Panc1 (cell line): ENCODE measurements at regions not wholly inside any gene's neighbourhood (a gene's known extent, or its start where the extent isn't known, plus 50 kb on each side); places are given as distances from the start of the nearest gene placed in this dataset.

ENCODE experiments used
- ATAC-seq: fragments of 200-7000 bp; cut with Tn5 transposase; 2 replicates; pipeline ENCODE4 v1.9.1; 2020; ENCODE audit warnings: mild to moderate bottlenecking, moderate library complexity
- BruUV-seq: library from RNA; stranded (reverse); fragments of 400-500 nt; replicated peaks from 2 replicates; lab custom pipeline; 2021; lab: Mats Ljungman, UMichigan
- CTCF ChIA-PET: fragments of 300-600 bp; sonication (Branson Sonifier 250); formaldehyde crosslinking; loops from one replicate; lab custom pipeline; 2022; ENCODE audit warnings: antibody characterized with exemption; lab: Charles Lee
- POLR2A ChIA-PET: fragments of 300-600 bp; sonication (Branson Sonifier 250); formaldehyde crosslinking; loops from one replicate; lab custom pipeline; 2022; ENCODE audit warnings: antibody characterized with exemption; lab: Charles Lee
- DNase-seq: peaks from one replicate; pipeline ENCODE4 v3.0.0-alpha.2; 2010; ENCODE audit warnings: low read depth, low spot score
- H3K27ac ChIP-seq: 2 replicates; pipeline ENCODE4 v1.5.1; 2011; ENCODE audit warnings: mild to moderate bottlenecking, low read length, inconsistent platforms
- H3K27me3 ChIP-seq: fragments of 200-500 bp; sonication (Bioruptor generic); 2 replicates; pipeline ENCODE4 v1.6.0; 2014; ENCODE audit warnings: low read length, inconsistent platforms; ENCODE audit not compliant: control insufficient read depth, insufficient read depth
- H3K36me3 ChIP-seq: fragments of 200-500 bp; sonication (Bioruptor generic); 2 replicates; pipeline ENCODE4 v1.5.1; 2014; ENCODE audit warnings: inconsistent platforms, mild to moderate bottlenecking, low read length, moderate library complexity; ENCODE audit not compliant: control insufficient read depth, insufficient read depth
- H3K4me1 ChIP-seq: 2 replicates; pipeline ENCODE4 v1.5.1; 2011; ENCODE audit warnings: inconsistent platforms, mild to moderate bottlenecking, low read length, moderate library complexity; ENCODE audit not compliant: control insufficient read depth, insufficient read depth
- H3K4me3 ChIP-seq, 2 experiments: 2 replicates each; pipeline ENCODE4 v1.5.1; 2011 to 2012; ENCODE audit warnings: low read depth in 2 of 2, low read length in 2 of 2, mild to moderate bottlenecking in 2 of 2, inconsistent platforms in 1 of 2, moderate library complexity in 1 of 2
- H3K9me3 ChIP-seq: fragments of 200-500 bp; sonication (Bioruptor generic); 2 replicates; pipeline ENCODE4 v1.5.1; 2014; ENCODE audit warnings: low read depth, mild to moderate bottlenecking, inconsistent platforms, low read length, moderate library complexity; ENCODE audit not compliant: control insufficient read depth, insufficient read depth
- POLR2AphosphoS5 ChIP-seq: IDR thresholded peaks from 2 replicates; pipeline ENCODE4 v1.6.1; 2012; ENCODE audit warnings: mild to moderate bottlenecking, low read depth, low read length, moderate library complexity
- SIN3A ChIP-seq: IDR thresholded peaks from 2 replicates; pipeline ENCODE4 v1.6.1; 2012; ENCODE audit warnings: low read depth, mild to moderate bottlenecking, low read length, moderate library complexity, borderline replicate concordance; ENCODE audit not compliant: insufficient read depth
- TCF7L2 ChIP-seq: IDR thresholded peaks from 2 replicates; pipeline ENCODE4 v1.6.1; 2011; ENCODE audit warnings: mild to moderate bottlenecking, low read depth, low read length, inconsistent platforms
- in situ Hi-C: cut with HindIII; loops from 2 replicates; pipeline ENCODE4 v1.10.0; 2016; ENCODE audit warnings: low sequenced_read_pairs, low pct_unique_long_range_greater_than_20kb
- intact Hi-C: fragments of 100-400 bp; cut with micrococcal nuclease; formaldehyde crosslinking; loops from one replicate; pipeline ENCODE4 v1.10.0; 2022; ENCODE audit not compliant: unreplicated experiment
- TF ChIP-seq, protein P1 (sequence below), 2 experiments: IDR thresholded peaks; 2 replicates each; pipeline ENCODE4 v1.6.1; 2011 to 2012; ENCODE audit warnings: low read depth in 2 of 2, control low read depth in 1 of 2, low read length in 1 of 2, mild to moderate bottlenecking in 1 of 2, moderate library complexity in 1 of 2; ENCODE audit not compliant: insufficient read depth in 1 of 2
- TF ChIP-seq, protein P2 (sequence below): fragments of 450-650 bp; IDR thresholded peaks from 2 replicates; pipeline ENCODE4 v1.5.1; 2017; ENCODE audit warnings: mild to moderate bottlenecking

- H3K4me3 ChIP-seq = no peak overlapping the region
- H3K27me3 ChIP-seq = no peaks in the 10 kb centered on the region
- no TSS peak for BruUV-seq
- no peaks in the 10 kb centered on the region for H3K36me3 ChIP-seq
- intact Hi-C loops = no loop called here
- H3K9me3 ChIP-seq = no peaks in the 10 kb centered on the region
- DNase-seq = no peak
- ATAC-seq = no peak
- in situ Hi-C loops = no loop called here
- TF ChIP-seq TCF7L2 = no peak
- no peak for TF ChIP-seq POLR2AphosphoS5
- TF ChIP-seq, protein P1, sequence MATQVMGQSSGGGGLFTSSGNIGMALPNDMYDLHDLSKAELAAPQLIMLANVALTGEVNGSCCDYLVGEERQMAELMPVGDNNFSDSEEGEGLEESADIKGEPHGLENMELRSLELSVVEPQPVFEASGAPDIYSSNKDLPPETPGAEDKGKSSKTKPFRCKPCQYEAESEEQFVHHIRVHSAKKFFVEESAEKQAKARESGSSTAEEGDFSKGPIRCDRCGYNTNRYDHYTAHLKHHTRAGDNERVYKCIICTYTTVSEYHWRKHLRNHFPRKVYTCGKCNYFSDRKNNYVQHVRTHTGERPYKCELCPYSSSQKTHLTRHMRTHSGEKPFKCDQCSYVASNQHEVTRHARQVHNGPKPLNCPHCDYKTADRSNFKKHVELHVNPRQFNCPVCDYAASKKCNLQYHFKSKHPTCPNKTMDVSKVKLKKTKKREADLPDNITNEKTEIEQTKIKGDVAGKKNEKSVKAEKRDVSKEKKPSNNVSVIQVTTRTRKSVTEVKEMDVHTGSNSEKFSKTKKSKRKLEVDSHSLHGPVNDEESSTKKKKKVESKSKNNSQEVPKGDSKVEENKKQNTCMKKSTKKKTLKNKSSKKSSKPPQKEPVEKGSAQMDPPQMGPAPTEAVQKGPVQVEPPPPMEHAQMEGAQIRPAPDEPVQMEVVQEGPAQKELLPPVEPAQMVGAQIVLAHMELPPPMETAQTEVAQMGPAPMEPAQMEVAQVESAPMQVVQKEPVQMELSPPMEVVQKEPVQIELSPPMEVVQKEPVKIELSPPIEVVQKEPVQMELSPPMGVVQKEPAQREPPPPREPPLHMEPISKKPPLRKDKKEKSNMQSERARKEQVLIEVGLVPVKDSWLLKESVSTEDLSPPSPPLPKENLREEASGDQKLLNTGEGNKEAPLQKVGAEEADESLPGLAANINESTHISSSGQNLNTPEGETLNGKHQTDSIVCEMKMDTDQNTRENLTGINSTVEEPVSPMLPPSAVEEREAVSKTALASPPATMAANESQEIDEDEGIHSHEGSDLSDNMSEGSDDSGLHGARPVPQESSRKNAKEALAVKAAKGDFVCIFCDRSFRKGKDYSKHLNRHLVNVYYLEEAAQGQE (IDR thresholded peaks at IDR 0.05; ENCODE audit: insufficient read depth in 1 of 2, low read depth in 2 of 2, low read length in 1 of 2) = no peak
- TF ChIP-seq SIN3A = no peak
- TF ChIP-seq, protein P2, sequence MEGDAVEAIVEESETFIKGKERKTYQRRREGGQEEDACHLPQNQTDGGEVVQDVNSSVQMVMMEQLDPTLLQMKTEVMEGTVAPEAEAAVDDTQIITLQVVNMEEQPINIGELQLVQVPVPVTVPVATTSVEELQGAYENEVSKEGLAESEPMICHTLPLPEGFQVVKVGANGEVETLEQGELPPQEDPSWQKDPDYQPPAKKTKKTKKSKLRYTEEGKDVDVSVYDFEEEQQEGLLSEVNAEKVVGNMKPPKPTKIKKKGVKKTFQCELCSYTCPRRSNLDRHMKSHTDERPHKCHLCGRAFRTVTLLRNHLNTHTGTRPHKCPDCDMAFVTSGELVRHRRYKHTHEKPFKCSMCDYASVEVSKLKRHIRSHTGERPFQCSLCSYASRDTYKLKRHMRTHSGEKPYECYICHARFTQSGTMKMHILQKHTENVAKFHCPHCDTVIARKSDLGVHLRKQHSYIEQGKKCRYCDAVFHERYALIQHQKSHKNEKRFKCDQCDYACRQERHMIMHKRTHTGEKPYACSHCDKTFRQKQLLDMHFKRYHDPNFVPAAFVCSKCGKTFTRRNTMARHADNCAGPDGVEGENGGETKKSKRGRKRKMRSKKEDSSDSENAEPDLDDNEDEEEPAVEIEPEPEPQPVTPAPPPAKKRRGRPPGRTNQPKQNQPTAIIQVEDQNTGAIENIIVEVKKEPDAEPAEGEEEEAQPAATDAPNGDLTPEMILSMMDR = no peak
- H3K4me1 ChIP-seq = no peaks in the 10 kb centered on the region
- H3K27ac ChIP-seq = no peak overlapping the region
- CTCF ChIA-PET = interaction anchor here (0.8 kb wide), 1 partner anchor 10 kb away, joined by 6 read pairs; no protein-coding TSS in a partner anchor
- POLR2A ChIA-PET = interaction anchor here (0.7 kb wide), 1 partner anchor 8 kb away, joined by 5 read pairs; no protein-coding TSS in a partner anchor
Observed at GRCh38 chr11:70493089-70493474, 94.8 kb downstream of the CTTN start.

DNA sequence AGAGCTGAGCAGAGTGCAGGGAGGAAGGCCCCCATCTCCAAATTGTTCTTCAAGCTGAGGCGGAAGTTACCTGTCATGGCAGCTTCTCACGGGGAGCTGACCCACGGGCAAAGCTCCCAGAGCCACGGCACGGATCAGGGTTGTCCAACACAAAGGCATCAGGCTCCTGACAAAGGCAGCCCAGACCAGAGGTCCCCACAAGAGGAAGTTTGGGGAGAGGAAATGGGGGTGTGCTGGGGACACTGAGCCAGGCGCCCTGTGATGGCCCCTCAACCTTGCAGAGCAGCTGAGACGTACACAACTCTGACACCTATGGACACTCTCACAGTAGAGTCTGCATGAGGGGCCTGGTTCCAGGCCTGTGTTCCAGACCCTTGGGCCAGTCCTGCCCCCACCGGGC lies 95.6 kb downstream of the CTTN start:
- ATAC-seq (no peak), DNase-seq (no peak)
- no peak overlapping the region for H3K4me3 ChIP-seq
- in situ Hi-C loops (no loop called here), intact Hi-C loops (no loop called here)
- CTCF ChIA-PET = interaction anchor here (0.8 kb wide), 1 partner anchor 11 kb away, joined by 6 read pairs; no protein-coding TSS in a partner anchor
- POLR2A ChIA-PET = no interaction called here
- BruUV-seq = no TSS peak
- TF ChIP-seq, protein P1 (IDR thresholded peaks at IDR 0.05; ENCODE audit: insufficient read depth in 1 of 2, low read depth in 2 of 2, low read length in 1 of 2) = no peak
- no peak for TF ChIP-seq TCF7L2
- no peak for TF ChIP-seq SIN3A
- TF ChIP-seq, protein P2 = no peak
- no peak for TF ChIP-seq POLR2AphosphoS5
- no peaks in the 10 kb centered on the region for H3K4me1 ChIP-seq
- H3K9me3 ChIP-seq = no peaks in the 10 kb centered on the region
- no peaks in the 10 kb centered on the region for H3K36me3 ChIP-seq
- no peaks in the 10 kb centered on the region for H3K27me3 ChIP-seq
- H3K27ac ChIP-seq = no peak overlapping the region
